Prostate gland (tissue), 2 donors: ENCODE measurements at regions not wholly inside any gene's neighbourhood (a gene's known extent, or its start where the extent isn't known, plus 50 kb on each side); places are given as distances from the start of the nearest gene placed in this dataset.

ENCODE experiments used
- CTCF ChIP-seq, 4 experiments: fragments of 200-600 bp in 2 of 4; fragments of 450-650 bp in 2 of 4; sonication (generic) in 2 of 4; IDR thresholded peaks; 1 replicate in 3 of 4; 2 replicates in 1 of 4; pipeline ENCODE4 v1.5.1; 2016 to 2019; ENCODE audit warnings: antibody characterized with exemption in 4 of 4, mild to moderate bottlenecking in 2 of 4, moderate library complexity in 2 of 4
- POLR2AphosphoS5 ChIP-seq: sonication (generic); formaldehyde crosslinking; IDR thresholded peaks from one replicate; pipeline ENCODE4 v1.6.1; 2017; ENCODE audit warnings: antibody characterized with exemption

GRCh38 chr13:21833921-21834320 is 163.0 kb downstream of the FGF9 start:
- TF ChIP-seq CTCF (IDR thresholded peaks at IDR 0.05) (no peak), POLR2AphosphoS5 (no peak)
